Neural cell (in vitro differentiated cells): ENCODE measurements at regions not wholly inside any gene's neighbourhood (a gene's known extent, or its start where the extent isn't known, plus 50 kb on each side); places are given as distances from the start of the nearest gene placed in this dataset.
"Not testable (repeated sequence)": the region's sequence is repeated elsewhere in the genome, so short reads cannot be mapped to it uniquely, and the experiment has no call there.

Experiments used
- H2AFZ ChIP-seq: fragments of 200-600, 300-800 bp; sonication (generic), shearing (Covaris generic); 2 replicates; pipeline ENCODE4 v1.6.0; 2014; ENCODE audit warnings: low read depth, mild to moderate bottlenecking, antibody characterized with exemption, low read length, moderate library complexity
- H3F3A ChIP-seq: fragments of 200-600 bp; shearing (Covaris generic); 2 replicates; pipeline ENCODE4 v1.6.1; 2016; ENCODE audit warnings: mild to moderate bottlenecking, moderate library complexity, mixed read lengths, antibody characterized with exemption, low read length; ENCODE audit not compliant: insufficient read depth, poor library complexity, severe bottlenecking
- H3K27ac ChIP-seq: fragments of 200-600, 300-800 bp; sonication (generic), shearing (Covaris generic); 2 replicates; pipeline ENCODE4 v1.5.1; 2014; ENCODE audit warnings: mild to moderate bottlenecking, low read length, moderate library complexity
- H3K27me3 ChIP-seq: fragments of 300-800, 200-600 bp; sonication (generic), shearing (Covaris generic); 2 replicates; pipeline ENCODE4 v1.6.0; 2014; ENCODE audit warnings: mild to moderate bottlenecking, low read depth, low read length, moderate library complexity; ENCODE audit not compliant: insufficient read depth
- H3K36me3 ChIP-seq: fragments of 300-800, 200-600 bp; sonication (generic), shearing (Covaris generic); 2 replicates; pipeline ENCODE4 v1.5.1; 2014; ENCODE audit warnings: mild to moderate bottlenecking, antibody characterized with exemption, low read length, moderate library complexity; ENCODE audit not compliant: insufficient read depth
- H3K4me2 ChIP-seq: fragments of 300-800, 200-600 bp; sonication (generic), shearing (Covaris generic); 2 replicates; pipeline ENCODE4 v1.6.0; 2014; ENCODE audit warnings: mild to moderate bottlenecking, low read length
- H3K4me3 ChIP-seq: fragments of 300-800, 200-600 bp; sonication (generic), shearing (Covaris generic); 2 replicates; pipeline ENCODE4 v1.5.1; 2014; ENCODE audit warnings: mild to moderate bottlenecking, low read length, moderate library complexity
- H3K79me2 ChIP-seq: fragments of 200-600 bp; shearing (Covaris generic); replicated peaks from 2 replicates; pipeline ENCODE4 v1.6.0; 2014; ENCODE audit warnings: mild to moderate bottlenecking, low read length, moderate library complexity; ENCODE audit not compliant: insufficient read depth
- H3K9ac ChIP-seq: fragments of 300-800, 200-600 bp; sonication (generic), shearing (Covaris generic); 2 replicates; pipeline ENCODE4 v1.6.1; 2016; ENCODE audit warnings: mild to moderate bottlenecking, low read length, mixed read lengths
- H3K9me2 ChIP-seq: fragments of 200-600 bp; shearing (Covaris generic); 2 replicates; pipeline ENCODE4 v1.6.1; 2016; ENCODE audit warnings: mild to moderate bottlenecking, low read length, mixed read lengths; ENCODE audit not compliant: insufficient read depth
- H3K9me3 ChIP-seq: fragments of 200-600, 300-800 bp; sonication (generic), shearing (Covaris generic); 2 replicates; pipeline ENCODE4 v1.6.1; 2016; ENCODE audit warnings: mild to moderate bottlenecking, mixed run types, low read length, moderate library complexity, mixed read lengths
- H4K20me1 ChIP-seq: fragments of 200-600 bp; shearing (Covaris generic); 2 replicates; pipeline ENCODE4 v1.6.1; 2016; ENCODE audit warnings: mild to moderate bottlenecking, mixed run types; ENCODE audit not compliant: insufficient read depth
- EP300 ChIP-seq: fragments of 450-650 bp; conservative IDR thresholded peaks from 2 replicates; pipeline ENCODE4 v1.6.1; 2014; ENCODE audit warnings: antibody characterized with exemption, mild to moderate bottlenecking, moderate library complexity; ENCODE audit not compliant: poor library complexity, severe bottlenecking
- EZH2 ChIP-seq: fragments of 200-600, 300-800 bp; shearing (Covaris generic), sonication (generic); IDR thresholded peaks from 2 replicates; pipeline ENCODE4 v1.6.1; 2014; ENCODE audit warnings: antibody characterized with exemption, low read length, borderline replicate concordance, mild to moderate bottlenecking; ENCODE audit not compliant: insufficient read depth, poor library complexity, severe bottlenecking
- MXI1 ChIP-seq: fragments of 450-650 bp; conservative IDR thresholded peaks from 2 replicates; pipeline ENCODE4 v1.6.1; 2014; ENCODE audit warnings: antibody characterized with exemption, mild to moderate bottlenecking; ENCODE audit not compliant: poor library complexity, severe bottlenecking
- POLR2AphosphoS5 ChIP-seq: IDR thresholded peaks from 2 replicates; pipeline ENCODE4 v1.6.1; 2012
- RAD21 ChIP-seq: fragments of 450-650 bp; conservative IDR thresholded peaks from 2 replicates; pipeline ENCODE4 v1.6.1; 2014; ENCODE audit warnings: antibody characterized with exemption, mild to moderate bottlenecking, moderate library complexity
- SMC3 ChIP-seq: fragments of 450-650 bp; conservative IDR thresholded peaks from 2 replicates; pipeline ENCODE4 v1.6.1; 2014; ENCODE audit warnings: antibody characterized with exemption, mild to moderate bottlenecking, moderate library complexity; ENCODE audit not compliant: poor library complexity
- TAF1 ChIP-seq: IDR thresholded peaks from 2 replicates; pipeline ENCODE4 v1.6.1; 2012; ENCODE audit warnings: low read depth
- TF ChIP-seq, protein P1 (sequence below): IDR thresholded peaks from 2 replicates; pipeline ENCODE4 v1.6.1; 2012; ENCODE audit warnings: borderline replicate concordance
- TF ChIP-seq, protein P2 (sequence below): fragments of 450-650 bp; IDR thresholded peaks from 2 replicates; pipeline ENCODE4 v1.5.1; 2014; ENCODE audit warnings: antibody characterized with exemption, mild to moderate bottlenecking, moderate library complexity; ENCODE audit not compliant: poor library complexity, severe bottlenecking

DNA sequence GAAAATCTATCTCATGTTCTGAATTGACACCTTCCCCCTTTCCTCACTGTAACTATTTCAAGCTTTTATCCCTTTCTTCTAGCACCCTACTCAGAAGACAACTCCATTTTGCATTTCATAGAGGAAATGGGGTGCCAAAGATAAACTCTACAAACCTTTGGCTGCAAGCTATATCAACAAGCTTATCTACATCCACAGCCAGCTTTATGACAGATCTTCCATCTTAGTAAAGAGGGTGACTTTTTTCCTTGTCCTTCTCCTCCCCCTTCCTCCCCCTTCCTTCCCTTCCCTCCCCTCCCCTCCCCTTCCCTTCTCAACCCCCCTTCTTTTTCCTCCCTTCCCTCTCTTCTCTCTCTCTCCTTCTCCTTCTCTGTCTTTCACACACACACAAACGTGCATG is 58.0 kb upstream of the OLIG3 start:
- Histone ChIP-seq H3F3A (no peaks in the 10 kb centered on the region), H3K79me2 (no peaks in the 10 kb centered on the region), H3K4me2 (no peak overlapping the region), H4K20me1 (no peaks in the 10 kb centered on the region), H3K9ac (no peak overlapping the region), H3K27ac (no peak overlapping the region), H3K27me3 (no peaks in the 10 kb centered on the region), H3K9me3 (no peaks in the 10 kb centered on the region), H3K36me3 (no peaks in the 10 kb centered on the region), H3K4me3 (no peak overlapping the region), H2AFZ (no peak overlapping the region), H3K9me2 (no peaks in the 10 kb centered on the region)
- no peak for TF ChIP-seq RAD21
- TF ChIP-seq MXI1, result no peak
- no peak for TF ChIP-seq EP300
- TF ChIP-seq EZH2, result no peak
- TF ChIP-seq, protein P1, sequence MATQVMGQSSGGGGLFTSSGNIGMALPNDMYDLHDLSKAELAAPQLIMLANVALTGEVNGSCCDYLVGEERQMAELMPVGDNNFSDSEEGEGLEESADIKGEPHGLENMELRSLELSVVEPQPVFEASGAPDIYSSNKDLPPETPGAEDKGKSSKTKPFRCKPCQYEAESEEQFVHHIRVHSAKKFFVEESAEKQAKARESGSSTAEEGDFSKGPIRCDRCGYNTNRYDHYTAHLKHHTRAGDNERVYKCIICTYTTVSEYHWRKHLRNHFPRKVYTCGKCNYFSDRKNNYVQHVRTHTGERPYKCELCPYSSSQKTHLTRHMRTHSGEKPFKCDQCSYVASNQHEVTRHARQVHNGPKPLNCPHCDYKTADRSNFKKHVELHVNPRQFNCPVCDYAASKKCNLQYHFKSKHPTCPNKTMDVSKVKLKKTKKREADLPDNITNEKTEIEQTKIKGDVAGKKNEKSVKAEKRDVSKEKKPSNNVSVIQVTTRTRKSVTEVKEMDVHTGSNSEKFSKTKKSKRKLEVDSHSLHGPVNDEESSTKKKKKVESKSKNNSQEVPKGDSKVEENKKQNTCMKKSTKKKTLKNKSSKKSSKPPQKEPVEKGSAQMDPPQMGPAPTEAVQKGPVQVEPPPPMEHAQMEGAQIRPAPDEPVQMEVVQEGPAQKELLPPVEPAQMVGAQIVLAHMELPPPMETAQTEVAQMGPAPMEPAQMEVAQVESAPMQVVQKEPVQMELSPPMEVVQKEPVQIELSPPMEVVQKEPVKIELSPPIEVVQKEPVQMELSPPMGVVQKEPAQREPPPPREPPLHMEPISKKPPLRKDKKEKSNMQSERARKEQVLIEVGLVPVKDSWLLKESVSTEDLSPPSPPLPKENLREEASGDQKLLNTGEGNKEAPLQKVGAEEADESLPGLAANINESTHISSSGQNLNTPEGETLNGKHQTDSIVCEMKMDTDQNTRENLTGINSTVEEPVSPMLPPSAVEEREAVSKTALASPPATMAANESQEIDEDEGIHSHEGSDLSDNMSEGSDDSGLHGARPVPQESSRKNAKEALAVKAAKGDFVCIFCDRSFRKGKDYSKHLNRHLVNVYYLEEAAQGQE, result no peak
- no peak for TF ChIP-seq TAF1
- TF ChIP-seq SMC3, result no peak
- no peak for TF ChIP-seq POLR2AphosphoS5
- TF ChIP-seq, protein P2, sequence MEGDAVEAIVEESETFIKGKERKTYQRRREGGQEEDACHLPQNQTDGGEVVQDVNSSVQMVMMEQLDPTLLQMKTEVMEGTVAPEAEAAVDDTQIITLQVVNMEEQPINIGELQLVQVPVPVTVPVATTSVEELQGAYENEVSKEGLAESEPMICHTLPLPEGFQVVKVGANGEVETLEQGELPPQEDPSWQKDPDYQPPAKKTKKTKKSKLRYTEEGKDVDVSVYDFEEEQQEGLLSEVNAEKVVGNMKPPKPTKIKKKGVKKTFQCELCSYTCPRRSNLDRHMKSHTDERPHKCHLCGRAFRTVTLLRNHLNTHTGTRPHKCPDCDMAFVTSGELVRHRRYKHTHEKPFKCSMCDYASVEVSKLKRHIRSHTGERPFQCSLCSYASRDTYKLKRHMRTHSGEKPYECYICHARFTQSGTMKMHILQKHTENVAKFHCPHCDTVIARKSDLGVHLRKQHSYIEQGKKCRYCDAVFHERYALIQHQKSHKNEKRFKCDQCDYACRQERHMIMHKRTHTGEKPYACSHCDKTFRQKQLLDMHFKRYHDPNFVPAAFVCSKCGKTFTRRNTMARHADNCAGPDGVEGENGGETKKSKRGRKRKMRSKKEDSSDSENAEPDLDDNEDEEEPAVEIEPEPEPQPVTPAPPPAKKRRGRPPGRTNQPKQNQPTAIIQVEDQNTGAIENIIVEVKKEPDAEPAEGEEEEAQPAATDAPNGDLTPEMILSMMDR, result no peak

DNA sequence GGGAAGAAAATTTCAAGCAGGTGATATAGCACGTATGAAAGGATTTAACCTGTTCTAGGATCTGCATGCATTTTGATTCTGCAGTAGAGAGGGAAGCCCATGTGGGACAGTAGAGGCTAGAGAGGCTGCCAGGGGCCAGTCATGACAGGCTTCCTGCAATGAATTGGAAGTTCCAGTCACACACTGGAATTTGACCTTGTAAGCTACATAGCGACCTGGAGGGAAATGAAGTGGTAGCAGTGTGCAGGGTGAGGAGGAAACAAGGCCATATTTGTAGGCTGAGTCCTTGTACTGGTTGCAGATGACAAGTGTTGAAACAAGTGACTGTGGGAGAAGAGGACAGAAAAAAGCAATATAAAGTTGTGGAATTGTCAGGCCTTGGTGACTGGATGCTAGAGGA is 58.6 kb upstream of the OLIG3 start:
- Histone ChIP-seq H3K9me3 (no peaks in the 10 kb centered on the region), H4K20me1 (no peaks in the 10 kb centered on the region), H2AFZ (no peak overlapping the region), H3K4me3 (no peak overlapping the region), H3K36me3 (no peaks in the 10 kb centered on the region), H3K4me2 (no peak overlapping the region), H3F3A (no peaks in the 10 kb centered on the region), H3K9me2 (no peaks in the 10 kb centered on the region), H3K27me3 (no peaks in the 10 kb centered on the region), H3K9ac (no peak overlapping the region), H3K79me2 (no peaks in the 10 kb centered on the region), H3K27ac (no peak overlapping the region)
- TF ChIP-seq, protein P1, result no peak
- TF ChIP-seq RAD21 (no peak), TAF1 (no peak), MXI1 (no peak), EZH2 (no peak)
- TF ChIP-seq, protein P2, result no peak

DNA sequence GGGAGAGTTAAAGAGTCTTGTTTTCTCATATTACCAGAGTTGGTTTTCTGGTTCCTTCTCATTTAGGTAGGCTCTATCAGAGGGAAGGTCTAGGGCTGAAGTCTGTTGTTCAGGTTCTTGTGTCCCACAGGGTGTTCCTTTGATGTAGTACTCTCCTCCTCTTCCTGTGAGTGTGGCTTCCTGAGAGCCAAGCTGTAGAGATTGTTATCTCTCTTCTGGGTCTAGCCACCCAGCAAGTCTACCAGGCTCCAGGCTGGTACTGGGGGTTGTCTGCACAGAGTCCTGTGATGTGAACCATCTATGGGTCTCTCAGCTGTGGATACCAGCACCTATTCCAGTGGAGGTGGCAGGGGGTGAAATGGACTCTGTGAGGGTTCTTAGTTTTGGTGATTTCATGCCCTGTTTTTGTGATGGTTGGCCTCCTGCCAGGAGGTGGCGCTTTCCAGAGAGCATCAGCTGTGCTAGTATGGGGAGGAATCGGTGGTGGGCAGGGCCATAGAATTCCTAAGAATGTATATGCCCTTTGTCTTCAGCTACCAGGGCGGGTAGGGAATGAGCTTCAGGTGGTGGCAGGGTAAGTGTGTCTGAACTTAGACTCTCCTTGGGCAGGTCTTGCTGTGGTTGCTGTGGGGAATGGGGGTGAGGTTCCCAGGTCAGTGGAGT is 65.5 kb upstream of the OLIG3 start:
- not testable (repeated sequence) for H3K27ac ChIP-seq, H3K36me3 ChIP-seq, H3K4me3 ChIP-seq, H3K9me3 ChIP-seq, H3K9me2 ChIP-seq, H3K79me2 ChIP-seq, H3K9ac ChIP-seq, H4K20me1 ChIP-seq, H3F3A ChIP-seq, H3K27me3 ChIP-seq, H3K4me2 ChIP-seq, H2AFZ ChIP-seq
